CD4-positive, CD25-positive, alpha-beta regulatory T cell (primary cell): ENCODE measurements at regions not wholly inside any gene's neighbourhood (a gene's known extent, or its start where the extent isn't known, plus 50 kb on each side); places are given as distances from the start of the nearest gene placed in this dataset.

ENCODE experiments used
- ATAC-seq, 2 donors: fragments of 150-1000 bp; cut with Tn5 transposase; one replicate each; pipeline ENCODE4 v1.10.0; 2021; ENCODE audit warnings: low read depth in 2 of 2, moderate number of reproducible peaks in 2 of 2, moderate library complexity in 1 of 2
- DNase-seq, 3 donors: peaks; one replicate each; pipeline versions ENCODE4 v3.0.0 to v3.0.0-alpha.2; 2012 to 2022; ENCODE audit warnings: mixed read lengths in 1 of 3
- H3K27ac ChIP-seq: one replicate; pipeline ENCODE4 v1.7.0; 2013; ENCODE audit warnings: mild to moderate bottlenecking, low read length; ENCODE audit not compliant: insufficient read depth, poor library complexity, severe bottlenecking
- H3K27me3 ChIP-seq: one replicate; pipeline ENCODE4 v1.7.0; 2013; ENCODE audit warnings: low read length; ENCODE audit not compliant: control insufficient read depth, insufficient read depth
- H3K36me3 ChIP-seq: one replicate; pipeline ENCODE4 v1.7.0; 2013; ENCODE audit warnings: mild to moderate bottlenecking, low read length, moderate library complexity; ENCODE audit not compliant: control insufficient read depth, insufficient read depth
- H3K4me1 ChIP-seq: 2 replicates; pipeline ENCODE4 v1.7.0; 2013; ENCODE audit warnings: mild to moderate bottlenecking, low read length; ENCODE audit not compliant: insufficient read depth, control insufficient read depth, poor library complexity, severe bottlenecking
- H3K4me3 ChIP-seq: one replicate; pipeline ENCODE4 v1.7.0; 2013; ENCODE audit warnings: low read depth, mild to moderate bottlenecking, low read length, moderate library complexity
- H3K9me3 ChIP-seq, 2 experiments: 1 replicate in 1 of 2; 2 replicates in 1 of 2; pipeline ENCODE4 v1.7.0; 2013; ENCODE audit warnings: low read length in 2 of 2, mild to moderate bottlenecking in 1 of 2, moderate library complexity in 1 of 2; ENCODE audit not compliant: control insufficient read depth in 2 of 2
- H3K27ac Mint-ChIP-seq, 3 donors: one replicate each; pipeline ENCODE4 v1.8.0; 2020 to 2022; ENCODE audit warnings: mild to moderate bottlenecking in 3 of 3, mixed read lengths in 3 of 3, moderate library complexity in 2 of 3
- H3K27me3 Mint-ChIP-seq: one replicate; pipeline ENCODE4 v1.8.0; 2022; ENCODE audit warnings: mild to moderate bottlenecking, mixed read lengths
- H3K36me3 Mint-ChIP-seq: one replicate; pipeline ENCODE4 v1.8.0; 2020; ENCODE audit warnings: mixed read lengths
- H3K4me1 Mint-ChIP-seq, 4 donors: one replicate each; pipeline ENCODE4 v1.8.0; 2020 to 2022; ENCODE audit warnings: mixed read lengths in 4 of 4, mild to moderate bottlenecking in 1 of 4
- H3K4me3 Mint-ChIP-seq, 4 donors: one replicate each; pipeline ENCODE4 v1.8.0; 2020 to 2022; ENCODE audit warnings: mild to moderate bottlenecking in 4 of 4, mixed read lengths in 4 of 4, moderate library complexity in 3 of 4
- H3K9me3 Mint-ChIP-seq, 7 donors: one replicate each; pipeline ENCODE4 v1.8.0; 2020 to 2022; ENCODE audit warnings: mixed read lengths in 7 of 7, mild to moderate bottlenecking in 3 of 7, moderate library complexity in 2 of 7

DNA sequence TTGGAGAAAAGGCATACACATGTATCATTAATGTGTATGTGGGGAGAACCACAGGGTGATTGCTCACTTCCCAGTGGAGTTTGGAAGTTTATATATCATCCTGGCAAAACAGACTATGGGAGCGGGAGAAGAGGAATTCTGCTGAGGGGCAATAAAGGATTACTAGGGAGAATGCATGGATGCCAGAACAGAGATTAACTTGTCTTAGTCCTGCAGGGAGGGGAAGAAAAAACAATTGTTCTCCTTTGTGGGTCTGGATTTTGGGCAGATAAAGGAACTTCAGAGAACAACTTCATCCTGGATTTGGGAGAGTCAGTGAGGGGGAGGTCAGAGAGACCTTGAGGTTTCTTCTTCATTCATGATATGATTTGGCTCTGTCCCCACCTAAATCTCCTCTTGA, 55.9 kb upstream of the SOX13 start:
- H3K9me3 ChIP-seq: no peaks in the 10 kb centered on the region
- no peak overlapping the region for H3K27ac Mint-ChIP-seq
- peaks cover 0 to 3% (median 0%) of the 10 kb centered on the region in 7 donors for H3K9me3 Mint-ChIP-seq
- peaks cover 28% of the 10 kb centered on the region for H3K27me3 Mint-ChIP-seq
- no peak overlapping the region for H3K4me3 Mint-ChIP-seq
- no peaks in the 10 kb centered on the region for H3K4me1 Mint-ChIP-seq
- ATAC-seq: no peak
- no peaks in the 10 kb centered on the region for H3K36me3 Mint-ChIP-seq
- no peaks in the 10 kb centered on the region for H3K4me1 ChIP-seq
- no peaks in the 10 kb centered on the region for H3K36me3 ChIP-seq
- H3K27ac ChIP-seq: no peak overlapping the region
- no peak overlapping the region for H3K4me3 ChIP-seq
- peaks cover 3% of the 10 kb centered on the region for H3K27me3 ChIP-seq
- DNase-seq: no peak

DNA sequence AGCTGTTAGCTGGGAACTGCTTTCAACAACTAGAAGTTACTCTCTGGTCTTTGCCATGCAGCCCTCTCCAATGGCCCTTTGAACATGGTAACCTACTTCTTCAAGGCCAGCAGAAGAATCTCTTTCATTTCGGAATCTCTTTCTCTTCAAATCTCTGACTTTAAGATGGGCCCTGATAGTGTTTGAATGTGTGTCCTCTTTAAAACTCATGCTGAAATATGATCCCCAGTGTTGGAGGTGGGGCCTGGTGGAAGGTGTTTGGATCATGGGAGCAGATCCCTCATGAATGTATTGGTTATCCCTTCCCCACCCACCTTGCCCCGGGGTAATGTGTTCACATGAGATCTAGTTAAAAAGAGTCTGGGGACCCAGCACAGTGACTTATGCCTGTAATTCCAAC, 54.5 kb upstream of the SOX13 start:
- no peaks in the 10 kb centered on the region for H3K36me3 Mint-ChIP-seq
- peaks cover 28% of the 10 kb centered on the region for H3K27me3 Mint-ChIP-seq
- no peaks in the 10 kb centered on the region for H3K9me3 ChIP-seq
- DNase-seq (no peak), ATAC-seq (no peak)
- H3K27ac Mint-ChIP-seq: no peak overlapping the region
- peaks cover 0 to 3% (median 0%) of the 10 kb centered on the region in 7 donors for H3K9me3 Mint-ChIP-seq
- no peak overlapping the region for H3K4me3 Mint-ChIP-seq
- no peak overlapping the region for H3K4me3 ChIP-seq
- no peaks in the 10 kb centered on the region for H3K4me1 Mint-ChIP-seq
- no peaks in the 10 kb centered on the region for H3K36me3 ChIP-seq
- no peak overlapping the region for H3K27ac ChIP-seq
- H3K27me3 ChIP-seq: no peaks in the 10 kb centered on the region
- no peaks in the 10 kb centered on the region for H3K4me1 ChIP-seq
